ENCODE measurements at regions not wholly inside any gene's neighbourhood (a gene's known extent, or its start where the extent isn't known, plus 50 kb on each side); places are given as distances from the start of the nearest gene placed in this dataset.

- TF ChIP-seq POLR2A (IDR thresholded peaks at IDR 0.05) (no peak), CTCF (IDR thresholded peaks at IDR 0.05) (no peak)
These were observed 203.9 kb downstream of the RHOU start for GRCh38 chr1:228939001-228939691.
